Spleen (tissue), 11 donors: ENCODE measurements at regions not wholly inside any gene's neighbourhood (a gene's known extent, or its start where the extent isn't known, plus 50 kb on each side); places are given as distances from the start of the nearest gene placed in this dataset.
A peak's percentile ranks its signal among the peaks of the same experiment; 100 is the strongest.
"Not testable (repeated sequence)": the region's sequence is repeated elsewhere in the genome, so short reads cannot be mapped to it uniquely, and the experiment has no call there.

ENCODE experiments used
- DNase-seq: peaks from one replicate; pipeline ENCODE4 v3.0.0-alpha.2; 2020
- H3K27ac ChIP-seq, 8 donors: fragments of 200-600 bp; sonication (generic) in 7 of 8; 1 replicate in 4 of 8; 2 replicates in 4 of 8; pipeline versions ENCODE4 v1.5.0 to v1.8.0; 2016 to 2021; ENCODE audit warnings: inconsistent platforms in 4 of 8, mild to moderate bottlenecking in 4 of 8, moderate library complexity in 1 of 8
- H3K27me3 ChIP-seq, 7 donors: fragments of 200-600 bp; sonication (generic) in 6 of 7; replicated peaks in 1 of 7; 1 replicate in 4 of 7; 2 replicates in 3 of 7; pipeline versions ENCODE4 v1.5.0 to v1.8.0; 2016 to 2021; ENCODE audit warnings: inconsistent platforms in 3 of 7, mild to moderate bottlenecking in 1 of 7
- H3K36me3 ChIP-seq, 6 donors: fragments of 200-600 bp; sonication (generic) in 5 of 6; 1 replicate in 4 of 6; 2 replicates in 2 of 6; pipeline versions ENCODE4 v1.5.0 to v1.8.0; 2016 to 2021; ENCODE audit warnings: inconsistent platforms in 2 of 6
- H3K4me1 ChIP-seq, 6 donors: fragments of 200-600 bp; sonication (generic) in 5 of 6; 1 replicate in 3 of 6; 2 replicates in 3 of 6; pipeline versions ENCODE4 v1.5.0 to v1.8.0; 2016 to 2021; ENCODE audit warnings: inconsistent platforms in 3 of 6
- H3K4me3 ChIP-seq, 8 donors: fragments of 200-600 bp; sonication (generic) in 7 of 8; 1 replicate in 4 of 8; 2 replicates in 4 of 8; pipeline versions ENCODE4 v1.5.0 to v1.8.0; 2016 to 2021; ENCODE audit warnings: inconsistent platforms in 4 of 8, mild to moderate bottlenecking in 4 of 8, moderate library complexity in 2 of 8
- H3K9me3 ChIP-seq, 8 donors: fragments of 200-600 bp; sonication (generic) in 7 of 8; 1 replicate in 4 of 8; 2 replicates in 4 of 8; pipeline versions ENCODE4 v1.5.0 to v1.8.0; 2016 to 2021; ENCODE audit warnings: inconsistent platforms in 4 of 8
- CTCF ChIP-seq, 11 experiments: fragments of 200-600 bp in 7 of 11; fragments of 450-650 bp in 4 of 11; sonication (generic) in 4 of 11; IDR thresholded peaks in 8 of 11; conservative IDR thresholded peaks in 3 of 11; 1 replicate in 7 of 11; 2 replicates in 4 of 11; pipeline versions ENCODE4 v1.4.0 to v1.8.0; 2016 to 2021; ENCODE audit warnings: antibody characterized with exemption in 11 of 11, inconsistent platforms in 4 of 11, mild to moderate bottlenecking in 1 of 11
- POLR2A ChIP-seq, 3 donors: fragments of 450-650 bp; IDR thresholded peaks; one replicate each; pipeline ENCODE4 v1.5.1; 2017; ENCODE audit warnings: antibody characterized with exemption in 3 of 3, mild to moderate bottlenecking in 1 of 3
- POLR2AphosphoS5 ChIP-seq, 3 donors: sonication (generic); formaldehyde crosslinking; IDR thresholded peaks; one replicate each; pipeline ENCODE4 v1.5.1; 2017; ENCODE audit warnings: antibody characterized with exemption in 3 of 3
- WGBS, 5 donors: extraction: QIAGEN DNeasy Blood & Tissue Kit in 3 of 5; methylation state at CpG; one replicate each; pipeline versions ENCODE4 v1.1.5 to v1.1.7; 2013 to 2018; 5-methylcytosine and 5-hydroxymethylcytosine counted together
- intact Hi-C: fragments of 100-400 bp; cut with DNase I; formaldehyde crosslinking; loops from one replicate; pipeline ENCODE4 v1.15.0; 2023; ENCODE audit warnings: low total_unique reads
- donor health status: healthy with polysubstance abuse.
- donor health status: DM: no; HTN: no; CAD: no; lungs with moderate emphysema.
- donor health status: DM: no; HTN: no; CAD: no.
- donor health status: Bipolar disorder and iron deficiency.
- donor health status: healthy.
- donor health status: DM: no; HTN: no; CAD: no.
- donor health status: DM: yes; HTN: yes; CAD: no.

GRCh38 chr2:196294516-196294909 lies 123.1 kb upstream of the STK17B start:
- peaks cover 0 to 21% (median 0%) of the 10 kb centered on the region in 6 donors for H3K36me3 ChIP-seq
- no peak for DNase-seq

GRCh38 chr2:196295005-196295404 lies 123.6 kb upstream of the STK17B start:
- no peak for TF ChIP-seq POLR2A (IDR thresholded peaks at IDR 0.05)
- no peak for TF ChIP-seq POLR2AphosphoS5 (IDR thresholded peaks at IDR 0.05)
- no peak for DNase-seq
- peaks cover 0 to 21% (median 0%) of the 10 kb centered on the region in 6 donors for H3K36me3 ChIP-seq
- H3K27ac ChIP-seq, result peak overlapping the region in 3 of 8 donors; percentile 11 to 22 (median 21)
- no peak overlapping the region for H3K4me3 ChIP-seq
- no peaks in the 10 kb centered on the region for H3K27me3 ChIP-seq
- H3K4me1 ChIP-seq, result peaks cover 0 to 50% (median 24%) of the 10 kb centered on the region in 6 donors
- H3K9me3 ChIP-seq, result no peaks in the 10 kb centered on the region
- intact Hi-C loops, result loop anchor here (5.0 to 10.0 kb wide), 2 partner anchors 157 to 220 kb away; no protein-coding TSS in a partner anchor
- 69 to 85% (median 74%) methylated on average over 1 of the region's 1 CpG for WGBS, 5 donors

More at GRCh38 chr2:196294516-196294909, 123.1 kb upstream of the STK17B start:
- Histone ChIP-seq H3K27ac (peak overlapping the region in 4 of 8 donors; percentile 11 to 22 (median 18)), H3K9me3 (no peaks in the 10 kb centered on the region), H3K4me3 (no peak overlapping the region), H3K4me1 (peaks cover 0 to 55% (median 24%) of the 10 kb centered on the region in 6 donors), H3K27me3 (no peaks in the 10 kb centered on the region)
- TF ChIP-seq CTCF (IDR thresholded peaks at IDR 0.05 in 8 of 11, conservative IDR thresholded peaks at IDR 0.05 in 3 of 11) (no peak), POLR2A (IDR thresholded peaks at IDR 0.05) (no peak), POLR2AphosphoS5 (IDR thresholded peaks at IDR 0.05) (no peak)
- WGBS, 5 donors, result 62 to 79% (median 75%) methylated on average over 1 of the region's 1 CpG
- intact Hi-C loops, result loop anchor here (10.0 kb wide), 1 partner anchor 220 kb away; no protein-coding TSS in a partner anchor

- H3K9me3 ChIP-seq, H3K4me3 ChIP-seq, DNase-seq, H3K36me3 ChIP-seq, H3K27me3 ChIP-seq, H3K27ac ChIP-seq: not testable (repeated sequence)
- intact Hi-C loops, result loop anchor here (5.0 to 10.0 kb wide), 2 partner anchors 154 to 223 kb away; no protein-coding TSS in a partner anchor
- H3K4me1 ChIP-seq, result peaks cover 0 to 35% (median 15%) of the 10 kb centered on the region in 6 donors
- 57 to 61% (median 60%) methylated on average over 8 of the region's 8 CpGs for WGBS, 5 donors
- peak in 10 of 11 experiments; percentile 22 to 65 (median 48) for TF ChIP-seq CTCF (IDR thresholded peaks at IDR 0.05 in 8 of 11, conservative IDR thresholded peaks at IDR 0.05 in 3 of 11)
Measured at GRCh38 chr2:196298106-196298723, 126.8 kb upstream of the STK17B start.

- no peaks in the 10 kb centered on the region for H3K9me3 ChIP-seq
- no peaks in the 10 kb centered on the region for H3K27me3 ChIP-seq
- H3K4me3 ChIP-seq, result no peak overlapping the region
- intact Hi-C loops, result no loop called here
- no peak for TF ChIP-seq CTCF (IDR thresholded peaks at IDR 0.05 in 8 of 11, conservative IDR thresholded peaks at IDR 0.05 in 3 of 11)
- TF ChIP-seq POLR2A (IDR thresholded peaks at IDR 0.05), result no peak
- peak in 1 of 3 donors; percentile 8 for TF ChIP-seq POLR2AphosphoS5 (IDR thresholded peaks at IDR 0.05)
- H3K27ac ChIP-seq, result no peak overlapping the region
- WGBS, 5 donors, result 91 to 94% (median 93%) methylated on average over 14 of the region's 14 CpGs
- peaks cover 0 to 29% (median 0%) of the 10 kb centered on the region in 6 donors for H3K36me3 ChIP-seq
- no peaks in the 10 kb centered on the region for H3K4me1 ChIP-seq
- DNase-seq, result no peak
Measured at GRCh38 chr2:196307775-196308305, 136.5 kb upstream of the STK17B start.
